ENCODE measurements at regions not wholly inside any gene's neighbourhood (a gene's known extent, or its start where the extent isn't known, plus 50 kb on each side); places are given as distances from the start of the nearest gene placed in this dataset.
"Not testable (repeated sequence)": the region's sequence is repeated elsewhere in the genome, so short reads cannot be mapped to it uniquely, and the experiment has no call there.

GRCh38 chr1:206320227-206320626 is 116.9 kb downstream of the SRGAP2 start:
- H3K4me3 ChIP-seq (ENCODE audit: low read length); H3K36me3 Mint-ChIP-seq; POLR2A ChIA-PET; H3K27me3 ChIP-seq (ENCODE audit: insufficient read depth, low read length, poor library complexity, severe bottlenecking); H3K4me3 Mint-ChIP-seq; DNase-seq; H3K4me1 Mint-ChIP-seq; H3K9me3 Mint-ChIP-seq; CTCF ChIA-PET; H3K4me1 ChIP-seq (ENCODE audit: insufficient read depth, low read length); H3K9me3 ChIP-seq (ENCODE audit: low read length); H3K27ac ChIP-seq (ENCODE audit: low read depth, low read length); H3K27me3 Mint-ChIP-seq; H3K36me3 ChIP-seq (ENCODE audit: insufficient read depth, low read length); H3K27ac Mint-ChIP-seq: not testable (repeated sequence)

- H3K4me3 Mint-ChIP-seq; H3K27ac ChIP-seq (ENCODE audit: low read depth, low read length); H3K4me1 ChIP-seq (ENCODE audit: insufficient read depth, low read length); H3K4me1 Mint-ChIP-seq; H3K4me3 ChIP-seq (ENCODE audit: low read length); H3K9me3 Mint-ChIP-seq; H3K27me3 Mint-ChIP-seq; H3K27me3 ChIP-seq (ENCODE audit: insufficient read depth, low read length, poor library complexity, severe bottlenecking); H3K36me3 ChIP-seq (ENCODE audit: insufficient read depth, low read length); H3K9me3 ChIP-seq (ENCODE audit: low read length); DNase-seq; H3K36me3 Mint-ChIP-seq; POLR2A ChIA-PET; CTCF ChIA-PET; H3K27ac Mint-ChIP-seq: not testable (repeated sequence)
These were observed 123.0 kb downstream of the SRGAP2 start for GRCh38 chr1:206326159-206326939.

GRCh38 chr1:206331597-206331996 is 128.3 kb downstream of the SRGAP2 start:
- CTCF ChIA-PET; H3K36me3 ChIP-seq (ENCODE audit: insufficient read depth, low read length); H3K36me3 Mint-ChIP-seq; H3K27ac ChIP-seq (ENCODE audit: low read depth, low read length); H3K4me3 Mint-ChIP-seq; H3K4me1 ChIP-seq (ENCODE audit: insufficient read depth, low read length); H3K4me1 Mint-ChIP-seq; H3K27ac Mint-ChIP-seq; H3K27me3 Mint-ChIP-seq; H3K4me3 ChIP-seq (ENCODE audit: low read length); H3K27me3 ChIP-seq (ENCODE audit: insufficient read depth, low read length, poor library complexity, severe bottlenecking); POLR2A ChIA-PET; H3K9me3 ChIP-seq (ENCODE audit: low read length); DNase-seq; H3K9me3 Mint-ChIP-seq: not testable (repeated sequence)

GRCh38 chr1:206333316-206333715 is 130.0 kb downstream of the SRGAP2 start:
- H3K27ac ChIP-seq (ENCODE audit: low read depth, low read length); H3K27me3 Mint-ChIP-seq; H3K27ac Mint-ChIP-seq; H3K9me3 ChIP-seq (ENCODE audit: low read length); H3K4me1 Mint-ChIP-seq; H3K4me1 ChIP-seq (ENCODE audit: insufficient read depth, low read length); H3K36me3 Mint-ChIP-seq; H3K4me3 ChIP-seq (ENCODE audit: low read length); H3K36me3 ChIP-seq (ENCODE audit: insufficient read depth, low read length); H3K9me3 Mint-ChIP-seq; H3K4me3 Mint-ChIP-seq; POLR2A ChIA-PET; H3K27me3 ChIP-seq (ENCODE audit: insufficient read depth, low read length, poor library complexity, severe bottlenecking); DNase-seq; CTCF ChIA-PET: not testable (repeated sequence)

DNA sequence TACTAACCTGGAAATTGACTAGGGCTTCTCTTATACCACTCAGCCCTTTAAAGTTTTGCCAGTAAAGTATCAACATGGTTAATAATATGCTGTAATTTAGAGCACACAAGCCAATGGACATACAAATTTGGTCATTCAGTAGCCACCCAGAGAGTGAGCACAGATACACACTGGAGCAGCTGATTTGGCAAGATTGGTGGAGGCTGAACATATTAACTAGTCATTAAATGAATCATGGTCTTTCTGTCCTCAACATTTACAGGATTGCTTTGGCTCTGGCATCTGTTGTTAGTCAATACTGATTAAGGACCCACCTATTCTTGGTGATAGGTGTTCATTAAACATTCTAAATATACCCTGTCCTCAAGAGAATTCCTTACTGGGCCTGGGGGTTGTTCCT is 130.6 kb downstream of the SRGAP2 start:
- H3K4me1 ChIP-seq (ENCODE audit: insufficient read depth, low read length); DNase-seq; CTCF ChIA-PET; H3K27ac ChIP-seq (ENCODE audit: low read depth, low read length); H3K36me3 ChIP-seq (ENCODE audit: insufficient read depth, low read length); H3K27ac Mint-ChIP-seq; POLR2A ChIA-PET; H3K4me3 Mint-ChIP-seq; H3K4me1 Mint-ChIP-seq; H3K36me3 Mint-ChIP-seq; H3K4me3 ChIP-seq (ENCODE audit: low read length); H3K9me3 Mint-ChIP-seq; H3K27me3 Mint-ChIP-seq; H3K27me3 ChIP-seq (ENCODE audit: insufficient read depth, low read length, poor library complexity, severe bottlenecking); H3K9me3 ChIP-seq (ENCODE audit: low read length): not testable (repeated sequence)

DNA sequence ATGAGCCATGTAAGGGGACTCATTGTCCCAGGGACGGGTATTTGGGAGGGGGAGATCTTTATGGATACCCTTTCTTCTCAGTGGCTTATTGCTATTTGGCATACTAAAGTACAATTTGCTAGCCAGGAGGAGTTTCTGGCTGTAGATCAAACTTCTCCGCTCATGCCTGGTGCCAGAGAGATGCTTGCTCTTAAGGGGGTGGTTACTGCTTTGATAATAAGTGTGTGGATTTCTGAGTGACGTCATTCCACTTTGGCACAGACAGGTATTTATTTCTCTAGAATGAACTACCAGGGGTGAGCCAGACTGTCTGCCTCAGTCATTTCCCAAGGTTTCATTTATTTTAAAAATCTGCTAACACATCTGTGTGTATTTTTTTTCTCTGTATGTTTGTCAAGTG is 131.1 kb downstream of the SRGAP2 start:
- CTCF ChIA-PET; H3K27ac Mint-ChIP-seq; POLR2A ChIA-PET; H3K4me1 ChIP-seq (ENCODE audit: insufficient read depth, low read length); H3K4me1 Mint-ChIP-seq; H3K4me3 Mint-ChIP-seq; H3K36me3 Mint-ChIP-seq; H3K4me3 ChIP-seq (ENCODE audit: low read length); H3K27me3 ChIP-seq (ENCODE audit: insufficient read depth, low read length, poor library complexity, severe bottlenecking); H3K9me3 ChIP-seq (ENCODE audit: low read length); H3K36me3 ChIP-seq (ENCODE audit: insufficient read depth, low read length); H3K27ac ChIP-seq (ENCODE audit: low read depth, low read length); H3K9me3 Mint-ChIP-seq; DNase-seq; H3K27me3 Mint-ChIP-seq: not testable (repeated sequence)

DNA sequence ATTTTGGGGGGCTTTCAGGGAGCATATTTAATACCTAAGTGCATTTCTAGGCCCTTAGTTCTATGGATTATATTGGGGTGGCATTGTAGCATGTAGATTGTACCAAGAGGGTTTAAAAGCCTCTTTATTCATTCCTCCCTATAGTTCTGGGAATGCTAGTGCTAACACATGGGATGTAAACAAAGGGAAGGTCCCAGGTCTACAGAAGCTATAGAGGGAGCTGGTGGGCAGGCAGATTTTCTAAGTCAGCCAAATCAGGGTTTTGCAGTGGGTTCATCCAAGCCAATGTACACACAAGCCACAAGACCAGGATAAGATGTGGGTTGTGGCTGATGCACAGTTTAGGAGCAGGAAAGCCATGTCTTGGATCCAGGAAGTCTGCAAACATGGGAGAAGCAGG is 131.8 kb downstream of the SRGAP2 start:
- H3K27me3 Mint-ChIP-seq; H3K36me3 Mint-ChIP-seq; H3K9me3 ChIP-seq (ENCODE audit: low read length); H3K27me3 ChIP-seq (ENCODE audit: insufficient read depth, low read length, poor library complexity, severe bottlenecking); POLR2A ChIA-PET; H3K4me3 Mint-ChIP-seq; H3K9me3 Mint-ChIP-seq; DNase-seq; CTCF ChIA-PET; H3K27ac ChIP-seq (ENCODE audit: low read depth, low read length); H3K27ac Mint-ChIP-seq; H3K36me3 ChIP-seq (ENCODE audit: insufficient read depth, low read length); H3K4me1 ChIP-seq (ENCODE audit: insufficient read depth, low read length); H3K4me3 ChIP-seq (ENCODE audit: low read length); H3K4me1 Mint-ChIP-seq: not testable (repeated sequence)

DNA sequence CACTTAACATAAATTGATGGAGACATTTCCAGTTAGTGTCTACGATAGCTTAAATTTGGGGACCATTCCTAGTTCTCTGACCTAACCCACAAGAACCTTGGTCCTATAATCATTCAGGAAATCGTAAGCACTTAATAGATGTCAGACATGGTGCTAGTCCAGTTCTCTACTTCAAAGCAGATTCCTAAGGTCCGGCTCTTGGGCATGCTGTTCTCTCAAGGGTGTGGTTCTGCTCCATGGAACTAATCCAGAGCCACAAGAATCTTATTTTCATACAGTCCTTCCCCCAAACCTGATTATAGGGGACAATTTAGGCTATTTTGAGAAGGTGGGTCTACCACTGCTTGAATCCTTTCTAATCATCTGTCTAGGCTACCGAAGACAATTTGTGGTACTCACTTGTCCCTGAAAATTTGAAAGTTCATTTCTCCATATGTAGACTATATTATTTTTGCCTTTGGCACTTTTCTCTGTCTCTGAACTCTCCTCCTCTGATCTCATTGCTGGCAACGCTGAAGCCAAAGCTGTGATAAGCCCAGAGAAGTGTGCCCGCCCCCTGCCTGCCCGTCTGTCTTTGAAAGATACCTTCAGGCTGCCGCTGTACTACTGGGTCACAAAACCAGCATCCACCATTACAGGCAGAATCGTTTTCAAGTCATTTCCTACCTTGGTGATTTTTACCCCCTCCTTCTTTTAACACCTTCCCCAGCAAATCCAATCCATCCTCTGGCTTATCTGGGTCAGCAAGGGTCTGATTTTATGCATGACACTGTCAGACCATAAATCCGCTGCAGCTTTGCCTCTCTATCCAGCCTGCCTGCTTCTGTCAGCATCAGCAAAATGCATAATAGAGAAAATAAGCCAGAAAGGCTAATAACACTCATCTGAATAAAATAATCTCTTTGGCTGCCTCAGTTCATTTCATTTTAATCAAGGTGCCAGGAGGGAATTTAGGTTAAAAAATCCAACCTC is 132.8 kb downstream of the SRGAP2 start:
- DNase-seq; H3K9me3 ChIP-seq (ENCODE audit: low read length); H3K36me3 Mint-ChIP-seq; H3K4me1 ChIP-seq (ENCODE audit: insufficient read depth, low read length); H3K27me3 Mint-ChIP-seq; H3K4me1 Mint-ChIP-seq; H3K4me3 Mint-ChIP-seq; POLR2A ChIA-PET; H3K27me3 ChIP-seq (ENCODE audit: insufficient read depth, low read length, poor library complexity, severe bottlenecking); CTCF ChIA-PET; H3K27ac Mint-ChIP-seq; H3K27ac ChIP-seq (ENCODE audit: low read depth, low read length); H3K4me3 ChIP-seq (ENCODE audit: low read length); H3K9me3 Mint-ChIP-seq; H3K36me3 ChIP-seq (ENCODE audit: insufficient read depth, low read length): not testable (repeated sequence)
